LoVo (cell line): ENCODE measurements at regions not wholly inside any gene's neighbourhood (a gene's known extent, or its start where the extent isn't known, plus 50 kb on each side); places are given as distances from the start of the nearest gene placed in this dataset.

Experiments used
- DNase-seq: peaks from one replicate; pipeline ENCODE4 v3.0.0-alpha.2; 2016; ENCODE audit warnings: low spot score

- DNase-seq: no peak
Measured at GRCh38 chr13:72109863-72110262, 242.9 kb upstream of the DACH1 start.

GRCh38 chr13:72104656-72105180, 237.7 kb upstream of the DACH1 start:
- DNase-seq: no peak

- DNase-seq: no peak
Measured at GRCh38 chr13:72101768-72102400, 234.9 kb upstream of the DACH1 start.

- no peak for DNase-seq
Measured at GRCh38 chr13:72100339-72100738, 233.3 kb upstream of the DACH1 start.

DNA sequence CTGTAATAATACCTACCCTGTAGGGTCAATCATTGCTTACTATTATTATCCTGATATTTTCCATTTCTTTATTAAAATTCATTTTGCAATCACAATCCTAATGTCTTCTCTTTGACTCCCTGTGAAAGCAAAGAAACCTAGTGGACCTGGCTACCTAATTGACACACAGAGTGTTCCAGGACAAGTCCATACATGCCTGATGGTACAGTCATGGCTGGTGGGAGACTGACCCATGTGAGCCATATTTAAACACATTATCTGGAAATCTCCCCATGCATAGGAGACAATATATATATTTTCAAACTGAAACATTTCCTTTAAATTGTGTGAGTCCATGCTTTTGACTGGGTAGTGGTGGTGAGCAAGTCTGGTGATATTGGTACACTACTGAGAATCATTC, 230.6 kb upstream of the DACH1 start:
- DNase-seq: no peak

DNA sequence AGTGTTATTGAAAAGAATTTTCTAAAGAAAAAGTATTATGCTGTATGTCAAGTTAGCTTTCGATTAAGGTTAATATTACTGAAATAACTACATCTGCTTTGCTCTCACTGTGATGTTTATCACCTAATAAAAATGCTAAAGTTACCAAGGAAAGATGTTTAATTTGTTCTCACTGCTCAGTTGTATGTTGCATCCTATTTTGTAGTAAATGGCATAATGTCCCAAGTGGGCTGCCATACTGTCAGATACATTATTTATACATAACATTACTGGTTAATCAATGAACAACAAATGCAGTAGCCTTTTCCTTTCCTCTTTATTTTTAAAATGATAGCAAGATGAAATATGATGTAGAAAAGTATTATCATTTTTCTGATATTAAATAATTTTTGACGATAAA, 226.3 kb upstream of the DACH1 start:
- DNase-seq: no peak

- DNase-seq: no peak
Measured at GRCh38 chr13:72074663-72075062, 207.7 kb upstream of the DACH1 start.

DNA sequence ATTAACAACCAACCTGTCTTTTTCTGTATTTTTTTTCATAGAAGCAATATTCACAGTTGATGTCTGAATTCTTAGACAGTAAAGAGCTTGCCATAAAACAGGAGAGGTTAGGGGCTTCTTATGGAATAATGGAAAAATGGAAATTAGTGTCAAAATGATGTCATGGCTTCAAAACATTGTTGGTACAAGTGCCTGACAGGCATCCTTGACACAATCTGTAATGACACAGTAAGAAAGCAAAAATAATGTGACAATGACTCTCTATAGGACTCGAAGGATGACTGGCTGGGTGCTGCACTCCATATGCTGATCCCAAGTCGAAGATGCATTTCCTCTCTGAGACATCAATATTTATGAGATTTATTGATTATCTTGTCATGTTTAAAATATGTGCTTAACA, 205.3 kb upstream of the DACH1 start:
- DNase-seq: no peak

DNA sequence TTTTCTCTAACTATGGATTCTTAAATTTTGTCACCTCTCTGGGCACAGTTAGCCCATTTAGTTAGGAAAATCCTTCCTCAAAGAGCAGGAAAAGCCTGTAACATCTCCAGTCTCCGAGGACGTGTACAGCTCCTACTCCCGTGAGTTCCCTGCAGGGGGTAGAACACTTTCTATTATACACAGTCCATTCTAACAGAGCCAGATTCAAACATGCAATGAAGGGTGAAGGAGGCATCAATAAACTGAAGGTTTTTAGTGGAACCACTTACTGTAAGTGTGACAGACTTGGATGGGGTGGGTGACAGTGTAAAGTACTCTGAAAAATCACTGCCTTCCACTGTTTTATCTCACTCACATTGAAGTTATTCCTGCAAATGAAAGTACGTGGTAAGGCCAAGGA, 204.7 kb upstream of the DACH1 start:
- no peak for DNase-seq

DNA sequence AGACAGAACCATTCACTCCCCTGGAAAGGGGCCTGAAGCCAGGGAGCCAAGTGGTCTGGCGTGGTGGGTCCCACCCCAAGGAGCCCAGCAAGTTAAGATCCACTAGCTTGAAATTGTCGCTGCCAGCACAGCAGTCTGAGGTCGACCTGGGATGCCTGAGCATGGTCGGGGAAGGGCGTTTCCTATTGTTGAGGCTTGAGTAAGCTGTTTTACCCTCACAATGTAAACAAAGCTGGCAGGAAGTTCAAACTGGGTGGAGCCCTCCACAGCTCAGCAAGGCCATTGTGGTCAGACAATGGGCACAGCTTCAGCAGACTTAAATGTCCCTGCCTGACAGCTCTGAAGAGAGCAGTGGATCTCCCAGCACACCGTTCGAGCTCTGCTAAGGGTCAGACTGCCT, 195.6 kb upstream of the DACH1 start:
- peak; percentile 43 for DNase-seq

DNA sequence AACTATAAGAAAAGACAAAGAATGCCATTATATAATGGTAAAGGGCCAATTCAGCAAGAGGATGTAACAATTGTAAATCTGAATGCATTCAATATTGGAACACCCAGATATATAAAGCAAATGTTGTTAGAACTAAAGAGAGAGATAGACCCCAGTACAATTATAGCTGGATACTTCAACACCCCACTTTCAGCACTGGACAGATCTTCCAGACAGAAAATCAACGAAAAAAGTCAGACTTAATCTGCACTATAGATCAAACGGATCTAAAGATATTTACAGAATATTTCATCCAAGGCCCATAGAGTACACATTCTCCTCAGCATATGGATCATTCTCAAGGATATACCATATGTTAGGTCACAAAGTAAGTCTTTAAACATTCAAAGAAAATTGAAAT, 194.6 kb upstream of the DACH1 start:
- no peak for DNase-seq

- DNase-seq: no peak
Measured at GRCh38 chr13:72050251-72050650, 183.2 kb upstream of the DACH1 start.

DNA sequence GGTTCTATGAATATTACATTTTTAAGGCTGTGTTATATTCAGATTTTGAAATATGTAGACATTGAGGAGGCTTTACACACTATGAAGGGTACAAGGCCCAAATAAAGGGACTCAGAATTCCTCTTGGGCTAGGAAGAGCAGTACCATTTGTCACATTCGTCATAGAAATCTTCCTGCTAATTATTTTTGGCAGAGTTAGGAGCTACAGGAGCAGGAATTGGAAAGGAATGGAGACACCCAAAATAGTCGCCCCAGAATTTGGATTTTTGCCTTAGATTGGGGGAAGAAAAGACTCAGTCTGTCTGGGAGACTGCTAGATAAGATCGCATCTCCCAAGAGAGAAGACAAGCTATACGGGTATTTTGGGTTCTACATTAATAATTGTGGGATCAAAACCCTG, 176.4 kb upstream of the DACH1 start:
- DNase-seq: no peak

GRCh38 chr13:72041165-72041564, 174.2 kb upstream of the DACH1 start:
- no peak for DNase-seq

DNA sequence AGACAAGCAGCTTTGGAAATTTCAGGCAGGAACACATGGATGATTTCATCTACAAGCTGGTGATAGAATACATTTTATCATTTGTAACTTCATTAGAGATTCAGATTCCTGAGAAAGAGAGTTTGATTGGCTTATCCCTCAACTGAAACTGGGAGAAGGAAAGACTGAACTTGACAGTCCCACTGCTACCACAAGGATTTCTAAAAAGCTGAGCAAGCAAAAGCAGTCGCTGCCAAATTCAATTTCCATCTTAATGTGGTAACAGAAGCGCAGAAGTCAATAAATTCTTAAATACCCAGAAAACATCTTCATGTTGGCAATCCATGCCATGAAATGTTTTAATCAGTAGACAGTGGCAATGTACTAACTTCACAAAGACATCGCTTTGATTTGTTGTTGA, 172.1 kb upstream of the DACH1 start:
- DNase-seq: no peak

- DNase-seq: no peak
Measured at GRCh38 chr13:72029981-72030380, 163.0 kb upstream of the DACH1 start.

DNA sequence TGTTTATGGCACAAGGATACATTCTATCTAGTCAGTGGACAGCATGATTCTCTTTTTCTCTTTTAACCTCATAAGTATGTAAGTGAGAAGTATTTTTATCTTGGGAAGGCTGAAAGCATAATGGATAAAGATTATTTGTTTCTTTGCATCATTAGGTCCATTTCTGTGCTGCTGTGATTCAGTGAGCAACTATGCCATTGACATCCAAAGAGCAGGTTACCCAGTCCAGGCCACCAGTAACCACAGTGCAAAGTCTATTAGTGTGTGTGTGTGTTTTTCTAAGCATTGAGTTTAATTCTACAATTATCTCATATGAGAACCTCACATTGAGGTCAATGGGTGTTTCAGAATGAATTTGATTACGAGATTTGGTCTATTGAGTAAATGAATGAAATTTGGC, 158.8 kb upstream of the DACH1 start:
- no peak for DNase-seq

DNA sequence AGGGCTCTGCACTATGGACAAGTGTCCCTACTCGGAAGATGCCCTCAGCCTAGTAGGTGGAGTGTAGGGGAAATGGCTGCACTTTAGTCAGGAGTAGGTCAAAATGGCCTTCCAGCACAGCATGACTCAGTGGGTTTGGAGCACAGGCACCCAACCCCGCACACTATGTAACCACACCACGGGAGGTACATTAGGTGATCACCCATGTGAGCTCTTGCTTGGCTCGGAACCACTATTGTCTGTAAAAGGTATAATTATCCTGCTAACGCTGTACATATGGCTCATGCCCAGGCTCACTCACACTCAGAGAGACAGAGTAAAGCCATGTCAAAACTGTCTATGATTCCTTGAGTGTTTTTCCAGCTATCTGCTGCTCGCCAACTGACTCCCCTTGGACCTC, 156.9 kb upstream of the DACH1 start:
- DNase-seq: no peak

- DNase-seq: no peak
Measured at GRCh38 chr13:72005455-72005854, 138.5 kb upstream of the DACH1 start.

- no peak for DNase-seq
Measured at GRCh38 chr13:72004784-72005374, 137.9 kb upstream of the DACH1 start.

- no peak for DNase-seq
Measured at GRCh38 chr13:72004246-72004645, 137.2 kb upstream of the DACH1 start.

DNA sequence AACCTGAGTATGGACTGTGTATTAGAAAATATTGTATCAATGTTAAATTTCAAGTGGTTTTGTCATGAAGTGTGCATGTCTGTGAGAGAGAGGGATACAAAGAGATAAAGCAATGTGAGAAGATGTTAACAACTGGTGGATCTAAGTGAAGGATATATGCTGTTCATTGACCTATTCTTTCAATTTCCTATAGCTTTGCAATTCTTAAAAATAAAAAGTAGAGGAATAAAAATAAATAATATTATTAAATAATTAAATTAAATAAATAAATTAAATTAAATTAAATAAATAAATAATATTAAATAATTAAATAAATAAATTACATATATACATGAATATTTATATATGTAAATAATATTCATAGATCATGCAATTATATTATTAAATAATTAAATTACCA, 131.2 kb upstream of the DACH1 start:
- no peak for DNase-seq

DNA sequence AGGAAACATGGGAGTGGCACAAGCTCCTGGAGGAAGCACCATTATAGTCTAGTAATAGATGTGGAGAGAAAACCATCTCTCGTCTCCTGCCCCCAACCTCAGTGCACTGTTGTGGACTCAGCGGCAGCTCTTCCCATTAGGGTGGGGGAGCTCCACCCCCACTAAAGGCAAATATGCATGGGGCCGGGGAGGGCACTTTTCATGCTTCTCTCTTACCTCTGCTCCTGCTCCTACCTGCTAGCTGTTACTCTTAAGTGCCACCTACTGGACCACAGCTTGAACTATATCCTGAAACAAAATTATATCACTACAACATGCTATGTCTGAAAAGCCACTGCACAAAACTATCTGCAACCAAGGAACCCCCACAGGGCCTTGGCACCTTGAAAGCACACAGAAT, 112.6 kb upstream of the DACH1 start:
- no peak for DNase-seq

DNA sequence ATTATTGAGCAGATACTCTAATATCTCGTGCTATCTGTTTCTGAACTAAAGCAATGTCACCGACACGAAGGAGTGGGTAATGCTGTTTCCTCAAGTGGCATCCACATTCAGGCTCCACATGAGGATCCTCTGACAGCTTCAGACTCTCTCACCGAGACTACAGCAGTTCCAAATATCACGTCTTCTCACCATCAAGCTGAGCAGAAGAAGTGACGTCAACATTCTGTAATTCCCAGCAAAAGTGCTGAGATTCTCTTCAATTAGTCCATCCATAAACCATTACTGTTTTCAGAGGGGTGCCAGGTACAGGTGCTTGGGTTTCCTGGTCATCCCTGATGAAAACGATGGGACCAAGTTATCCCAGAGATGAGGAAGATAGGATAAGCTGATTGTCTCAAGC, 110.0 kb upstream of the DACH1 start:
- no peak for DNase-seq
